Kidney capillary endothelial cell (primary cell): ENCODE measurements at regions not wholly inside any gene's neighbourhood (a gene's known extent, or its start where the extent isn't known, plus 50 kb on each side); places are given as distances from the start of the nearest gene placed in this dataset.

Experiments used
- DNase-seq: peaks from one replicate; pipeline ENCODE4 v3.0.0-alpha.2; 2018; ENCODE audit warnings: low spot score

DNA sequence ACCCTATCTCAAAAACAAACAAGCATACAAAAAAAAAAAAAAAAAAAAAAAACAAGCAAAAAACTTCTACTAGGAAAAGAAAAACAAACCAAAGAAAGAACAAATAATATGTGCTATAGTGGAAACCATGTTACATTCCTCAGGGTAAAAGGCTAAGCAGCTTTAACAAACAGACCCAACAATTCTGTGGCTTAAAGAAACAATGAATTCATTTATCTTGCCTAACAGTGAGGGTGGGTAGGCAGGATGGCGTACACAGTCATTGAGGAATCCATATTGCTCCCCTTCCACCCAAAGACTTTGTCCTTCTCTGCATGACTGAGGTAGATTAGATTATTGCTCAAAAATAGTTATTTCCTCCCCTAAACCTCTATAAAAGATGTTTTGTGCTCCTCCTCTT, 63.1 kb upstream of the ITGA6 start:
- DNase-seq: no peak

DNA sequence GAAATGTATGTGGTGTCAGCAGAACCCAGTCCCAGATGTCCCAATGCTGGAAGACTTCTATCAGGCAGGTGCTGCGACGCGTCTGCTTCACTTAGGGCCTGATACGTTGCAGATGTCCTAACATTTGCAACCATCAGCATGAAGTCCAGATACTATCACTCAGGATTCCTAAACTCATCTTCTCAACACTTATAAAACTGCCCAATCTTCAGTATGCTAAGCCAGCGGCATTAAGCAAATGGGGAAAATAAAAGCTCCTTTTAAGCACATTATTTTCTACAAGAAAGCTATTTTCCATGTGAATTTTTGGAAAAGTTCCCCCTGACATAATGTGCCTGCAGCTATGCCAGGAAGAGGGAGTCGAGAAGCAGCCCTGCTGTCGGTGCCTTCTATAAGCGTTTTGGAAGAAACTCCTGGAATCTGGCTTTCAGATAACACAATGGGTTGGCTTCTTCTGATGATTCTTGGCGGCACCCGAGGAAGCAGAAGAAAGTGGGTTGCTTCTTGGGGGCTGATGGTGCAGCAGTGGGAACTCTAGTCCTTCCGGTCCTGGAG, 60.7 kb upstream of the ITGA6 start:
- no peak for DNase-seq

DNA sequence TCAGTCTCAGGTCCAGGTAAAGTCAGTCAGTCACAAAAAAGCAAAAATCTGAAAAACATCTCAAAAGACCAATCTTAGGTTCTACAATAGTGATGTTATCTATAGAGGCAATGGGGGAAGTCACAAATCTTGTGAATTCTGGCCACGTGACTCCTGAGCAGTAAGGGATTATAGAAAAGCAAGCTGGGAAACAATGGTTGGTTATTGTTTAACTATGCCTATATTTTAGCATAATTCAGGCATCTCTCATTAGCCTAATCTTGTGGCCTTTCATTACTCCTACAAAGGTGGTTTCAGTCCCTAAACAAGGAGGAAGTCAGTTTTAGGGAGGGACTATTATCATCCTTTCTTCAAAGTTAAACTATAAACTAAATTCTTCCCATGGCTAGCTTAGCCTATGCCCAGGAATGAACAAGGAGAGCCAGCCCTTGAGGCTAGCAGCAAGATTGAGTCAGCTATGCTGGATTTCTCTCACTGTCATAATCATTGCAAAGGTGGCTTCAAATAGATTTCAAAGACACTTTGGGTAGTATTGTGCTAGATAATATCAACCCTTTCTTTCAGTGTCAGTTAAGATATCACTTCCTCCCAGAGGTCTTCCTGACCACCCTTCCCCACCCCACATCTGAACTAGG, 56.4 kb upstream of the ITGA6 start:
- DNase-seq: no peak

DNA sequence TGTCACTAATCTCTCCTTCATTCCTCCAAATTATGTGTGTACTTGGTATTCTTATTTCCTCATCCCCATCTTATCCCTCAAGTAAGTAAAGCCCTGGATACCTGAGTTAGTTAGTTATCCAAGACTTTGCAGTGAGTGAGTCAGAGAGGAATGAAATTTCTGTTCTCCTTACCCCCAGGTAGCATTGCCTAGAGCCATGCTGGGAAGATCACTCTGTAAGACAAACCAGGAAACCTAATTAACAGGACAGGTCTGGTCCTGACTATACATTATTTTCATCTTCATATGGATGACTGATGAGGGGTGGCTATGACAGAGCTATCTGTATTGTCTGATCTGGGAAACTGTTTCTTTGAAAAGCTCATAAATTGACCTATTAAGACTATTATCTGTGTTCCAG, 55.0 kb upstream of the ITGA6 start:
- DNase-seq: no peak

DNA sequence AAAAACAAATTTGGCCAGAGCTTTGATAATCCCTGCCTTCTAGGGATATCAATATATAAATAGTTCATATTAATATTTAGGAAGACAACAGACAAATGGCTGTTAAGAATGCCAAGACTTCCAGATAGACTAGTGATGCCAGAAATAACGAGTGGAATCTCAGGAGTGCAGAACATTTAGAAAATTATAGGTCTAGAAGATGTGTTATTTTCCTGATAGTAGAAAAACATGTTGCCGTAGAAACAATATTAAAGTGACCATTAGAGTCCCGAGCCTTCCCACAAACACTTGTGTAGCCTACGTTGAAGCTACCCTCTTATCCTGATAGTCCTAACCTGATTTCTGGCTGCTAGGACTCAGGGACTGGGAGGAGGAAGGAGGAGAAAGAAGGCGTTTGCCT, 54.3 kb upstream of the ITGA6 start:
- no peak for DNase-seq

DNA sequence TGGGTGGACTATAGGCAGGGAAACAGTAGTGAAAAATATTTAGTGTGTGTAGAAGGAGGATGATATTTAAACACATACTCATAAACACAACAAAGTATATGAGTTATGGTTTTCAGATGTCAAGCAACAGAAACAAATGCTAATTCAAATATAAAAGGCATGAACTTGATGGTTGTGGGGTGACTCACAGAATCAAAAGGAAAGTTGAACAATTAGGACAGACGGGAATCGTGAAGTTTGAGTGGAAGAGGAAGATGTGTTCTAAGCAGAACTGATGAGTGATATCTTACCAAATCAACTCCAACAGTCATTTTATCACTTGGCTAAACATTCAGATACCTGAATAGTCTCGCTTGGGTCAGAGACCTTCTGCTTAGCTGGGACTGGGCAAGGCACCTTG, 53.6 kb upstream of the ITGA6 start:
- no peak for DNase-seq

DNA sequence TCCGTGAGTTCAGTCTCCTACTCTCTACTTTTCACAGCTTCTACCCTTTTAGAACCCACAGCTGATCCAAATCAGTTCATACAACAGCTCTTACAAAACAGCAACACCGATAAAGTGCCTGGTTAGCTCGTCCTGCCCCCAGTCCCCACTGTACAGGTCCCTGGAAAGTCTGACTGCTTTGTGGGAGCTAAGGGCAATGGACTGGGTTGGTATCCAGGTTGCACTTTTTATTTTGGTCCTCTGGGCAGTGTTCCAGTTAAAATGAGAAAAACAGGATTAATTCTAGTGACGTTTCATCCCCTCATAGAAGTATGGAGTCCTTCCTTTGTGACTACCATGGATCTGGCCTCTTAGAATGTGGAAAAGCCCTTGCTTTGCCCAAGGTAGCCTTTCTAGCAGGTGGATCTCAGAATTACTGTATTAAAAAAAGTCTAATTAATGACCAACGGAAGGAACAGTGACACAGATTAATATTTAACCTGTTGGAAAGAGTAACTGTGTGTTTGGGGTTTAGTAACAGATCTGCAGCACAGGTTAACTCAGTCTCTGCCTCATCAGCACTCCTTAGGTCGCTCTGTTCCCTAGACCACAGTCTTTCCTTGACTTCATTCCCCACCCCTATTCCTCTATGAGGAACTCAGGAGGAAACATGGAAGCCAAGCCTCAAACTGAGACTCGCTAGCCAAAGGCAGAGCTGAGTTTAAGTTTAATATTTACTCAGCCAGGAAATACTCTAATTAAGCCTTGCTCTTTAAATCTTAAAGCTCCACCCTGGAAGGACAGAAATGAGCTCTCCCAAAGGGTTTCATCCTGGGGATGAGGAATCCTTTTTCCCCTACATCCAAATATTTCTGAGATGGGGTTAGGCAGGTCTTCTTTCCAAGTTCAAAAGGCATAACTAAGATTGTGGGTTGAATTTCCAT, 52.8 kb upstream of the ITGA6 start:
- no peak for DNase-seq

DNA sequence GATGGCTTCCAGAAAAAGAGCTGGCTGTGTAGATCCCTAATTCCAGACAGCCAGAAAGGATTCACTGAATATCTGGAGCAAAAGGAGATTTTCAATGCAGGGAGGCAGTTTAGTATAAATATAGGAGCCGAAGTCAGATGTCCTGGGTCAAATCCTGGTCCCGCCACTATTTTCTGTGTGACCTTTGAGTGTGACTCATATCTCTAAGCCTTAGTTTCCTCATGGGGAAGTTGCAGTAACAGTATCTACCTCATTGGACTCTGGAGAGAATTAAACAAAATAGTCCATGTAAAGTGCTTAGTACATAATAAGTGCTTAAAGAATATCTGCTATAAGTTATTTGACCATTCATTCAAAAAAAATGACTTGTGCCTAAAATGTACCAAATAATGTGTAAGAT, 52.1 kb upstream of the ITGA6 start:
- no peak for DNase-seq

DNA sequence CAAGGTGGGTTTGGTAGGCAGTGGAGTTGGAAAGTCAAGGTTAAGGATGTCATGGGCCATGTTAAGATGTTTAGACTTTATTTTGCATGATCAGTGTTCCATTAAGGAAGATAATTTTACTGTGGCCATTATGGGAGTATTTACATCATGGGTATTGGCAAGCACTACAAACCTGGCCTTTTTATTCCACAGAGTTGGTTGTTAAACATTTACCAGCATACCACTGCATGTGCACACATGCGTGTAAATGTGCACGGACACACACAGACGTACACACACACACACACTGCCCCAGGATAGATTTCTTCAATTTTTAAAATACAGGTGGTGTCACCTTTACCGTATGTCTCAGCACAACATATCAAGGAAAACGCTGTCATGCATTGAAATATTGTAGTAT, 51.4 kb upstream of the ITGA6 start:
- DNase-seq: no peak

DNA sequence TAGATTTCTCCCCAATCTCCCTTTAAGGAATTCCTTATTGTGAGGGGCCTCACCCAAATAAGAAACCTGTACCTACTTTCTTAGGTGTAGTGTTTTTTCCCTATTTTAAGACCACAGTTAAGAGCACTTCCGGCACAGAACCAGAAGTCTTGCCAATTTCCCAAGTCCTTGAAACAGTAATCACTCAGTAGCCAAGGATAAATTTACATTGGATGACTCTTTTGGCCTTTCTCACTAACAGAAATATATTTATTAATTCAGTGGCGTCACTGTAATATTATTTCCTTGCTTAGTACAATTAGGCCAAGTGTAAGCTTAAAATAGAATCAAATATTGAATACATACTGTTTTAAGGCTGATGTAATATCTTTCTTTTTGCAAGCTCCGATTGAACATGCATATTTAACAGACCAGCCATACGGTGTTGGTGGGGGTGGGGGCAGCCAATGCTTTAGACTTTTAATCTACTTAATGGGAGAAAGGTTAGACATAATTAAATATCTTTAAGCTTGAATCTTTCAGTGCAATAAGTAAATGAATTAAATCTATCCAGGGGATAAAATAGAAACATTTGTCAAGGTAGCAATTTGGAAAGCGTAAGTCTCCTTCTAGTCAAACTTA, 50.8 kb upstream of the ITGA6 start:
- no peak for DNase-seq

DNA sequence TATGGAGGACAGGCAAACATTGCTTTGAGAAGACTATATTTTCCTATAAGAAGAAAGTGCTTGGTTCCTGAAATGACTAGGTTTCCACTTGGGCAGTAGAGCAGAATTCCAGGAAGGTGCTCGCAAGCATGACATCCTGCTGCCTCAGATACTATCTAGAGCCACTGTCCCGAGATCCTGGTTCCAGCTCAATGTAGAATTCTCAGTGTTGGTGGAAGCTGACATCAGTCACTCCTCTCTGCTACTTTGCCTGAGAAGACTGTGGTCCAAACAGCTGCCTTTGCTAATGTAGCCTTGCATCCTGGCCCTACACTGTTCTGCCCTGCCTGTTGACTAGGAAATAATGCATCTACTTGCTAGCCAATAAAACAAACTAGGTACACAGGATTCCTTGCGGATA, 50.0 kb upstream of the ITGA6 start:
- no peak for DNase-seq
